HT1080 (cell line): ENCODE measurements at regions not wholly inside any gene's neighbourhood (a gene's known extent, or its start where the extent isn't known, plus 50 kb on each side); places are given as distances from the start of the nearest gene placed in this dataset.
"Not testable (repeated sequence)": the region's sequence is repeated elsewhere in the genome, so short reads cannot be mapped to it uniquely, and the experiment has no call there.

Experiments
- DNase-seq: peaks from one replicate; pipeline ENCODE4 v3.0.0-alpha.2; 2015; ENCODE audit warnings: low read depth

- no peak for DNase-seq
Measured at GRCh38 chr12:43255522-43256111, 296.4 kb downstream of the ADAMTS20 start.

DNA sequence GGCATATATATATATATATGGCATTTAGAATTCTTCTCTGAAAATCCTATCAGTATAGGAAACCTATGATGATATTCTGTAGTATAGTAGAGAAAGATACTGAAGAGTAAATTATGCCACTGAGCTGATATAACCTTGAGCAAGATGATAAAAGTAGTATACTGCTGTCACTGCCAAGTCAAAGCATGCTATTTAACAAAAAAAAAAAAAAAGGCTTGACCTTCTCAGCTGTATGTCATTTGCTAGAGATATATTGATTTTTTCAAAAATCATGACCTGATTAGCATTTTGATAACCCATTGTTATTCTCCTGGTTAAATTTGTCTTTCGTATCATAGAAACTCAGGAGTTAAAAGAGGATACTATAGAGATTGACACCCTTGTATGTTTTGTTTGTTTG lies 299.4 kb downstream of the ADAMTS20 start:
- no peak for DNase-seq

GRCh38 chr12:43245947-43246346 lies 306.1 kb downstream of the ADAMTS20 start:
- DNase-seq: no peak

- DNase-seq: no peak
Measured at GRCh38 chr12:43241986-43242385, 310.0 kb downstream of the ADAMTS20 start.

- DNase-seq: peak; percentile 57
Measured at GRCh38 chr12:43238281-43238680, 313.7 kb downstream of the ADAMTS20 start.

- DNase-seq: no peak
Measured at GRCh38 chr12:43237238-43237879, 314.6 kb downstream of the ADAMTS20 start.

- no peak for DNase-seq
Measured at GRCh38 chr12:43235721-43236120, 316.3 kb downstream of the ADAMTS20 start.

GRCh38 chr12:43233861-43234260 lies 318.1 kb downstream of the ADAMTS20 start:
- DNase-seq: no peak

GRCh38 chr12:43226151-43226550 lies 325.9 kb downstream of the ADAMTS20 start:
- DNase-seq: no peak

DNA sequence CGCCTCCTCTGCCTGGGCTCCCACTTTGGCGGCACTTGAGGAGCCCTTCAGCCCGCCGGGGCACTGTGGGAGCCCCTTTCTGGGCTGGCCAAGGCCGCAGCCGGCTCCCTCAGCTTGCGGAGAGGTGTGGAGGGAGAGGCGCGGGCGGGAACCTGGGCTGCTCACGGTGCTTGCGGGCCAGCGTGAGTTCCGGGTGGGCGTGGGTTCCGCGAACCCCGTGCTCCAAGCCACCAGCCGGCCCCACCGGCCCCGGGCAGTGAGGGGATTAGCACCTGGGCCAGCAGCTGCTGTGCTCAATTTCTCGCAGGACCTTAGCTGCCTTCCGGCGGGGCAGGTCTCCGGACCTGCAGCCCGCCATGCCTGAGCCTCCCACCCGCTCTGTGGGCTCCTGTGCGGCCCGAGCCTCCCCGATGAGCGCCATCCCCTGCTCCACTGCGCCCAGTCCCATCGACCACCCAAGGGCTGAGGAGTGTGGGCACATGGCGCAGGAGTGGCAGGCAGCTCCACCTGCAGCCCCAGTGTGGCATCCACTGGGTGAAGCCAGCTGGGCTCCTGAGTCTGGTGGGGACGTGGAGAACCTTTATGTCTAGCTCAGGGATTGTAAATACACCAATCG lies 327.7 kb downstream of the ADAMTS20 start:
- not testable (repeated sequence) for DNase-seq

DNA sequence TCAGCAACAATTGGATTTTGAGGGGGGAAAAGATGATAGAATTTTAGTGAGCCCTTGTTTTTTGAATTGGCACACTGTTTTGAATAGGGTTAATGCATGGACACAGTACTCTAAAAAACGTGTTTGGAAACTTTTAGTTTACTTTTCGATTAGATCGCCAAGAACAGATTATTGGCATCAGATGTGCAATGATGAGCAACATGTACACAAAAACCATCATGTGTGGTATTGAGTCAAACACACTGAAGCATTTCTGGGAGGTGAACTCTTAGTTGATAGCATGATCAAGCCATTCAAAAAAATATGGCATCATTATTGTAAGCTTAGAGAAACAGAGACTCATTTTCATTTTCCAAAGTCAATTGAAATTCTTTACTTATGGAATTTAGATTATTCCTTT lies 329.2 kb downstream of the ADAMTS20 start:
- DNase-seq: no peak

DNA sequence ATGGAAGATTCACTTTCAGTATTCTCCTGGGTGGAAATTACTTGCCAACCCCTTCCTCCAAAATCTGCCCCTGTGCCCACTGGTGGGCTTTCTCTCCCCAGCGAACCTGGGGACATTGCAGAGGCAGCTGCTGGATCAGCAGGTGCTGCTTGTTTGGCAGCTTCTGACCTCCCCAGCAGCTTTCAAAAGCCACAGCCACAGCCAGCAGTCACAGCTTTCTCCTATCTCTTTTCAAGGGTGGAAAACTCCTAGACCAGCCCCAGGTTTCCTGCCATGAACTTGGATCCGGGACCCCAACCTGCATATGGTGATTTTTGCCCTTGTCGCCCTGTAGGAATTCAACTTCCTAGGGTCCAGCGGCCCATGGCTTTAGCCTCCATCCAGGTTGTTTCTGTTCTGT lies 330.8 kb downstream of the ADAMTS20 start:
- DNase-seq: no peak

DNA sequence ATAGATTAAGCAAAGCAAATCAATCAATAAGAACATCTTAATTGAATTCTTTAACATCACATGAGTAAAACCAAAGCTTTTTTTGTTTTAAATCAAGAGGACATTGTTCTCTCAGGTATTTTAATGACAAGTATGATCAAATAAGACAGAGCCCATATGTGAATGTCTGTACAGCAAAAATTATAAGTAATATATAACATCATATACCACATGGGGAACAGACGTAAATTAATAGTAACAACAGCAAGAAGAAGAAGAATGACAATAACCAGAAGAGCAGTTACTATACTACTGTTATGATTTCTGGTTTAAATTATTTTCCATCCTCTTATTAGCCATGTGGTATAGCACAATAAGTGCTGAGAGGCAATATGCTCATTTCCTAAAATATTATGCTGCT lies 335.5 kb downstream of the ADAMTS20 start:
- no peak for DNase-seq

- DNase-seq: no peak
Measured at GRCh38 chr12:43214166-43214565, 337.8 kb downstream of the ADAMTS20 start.

DNA sequence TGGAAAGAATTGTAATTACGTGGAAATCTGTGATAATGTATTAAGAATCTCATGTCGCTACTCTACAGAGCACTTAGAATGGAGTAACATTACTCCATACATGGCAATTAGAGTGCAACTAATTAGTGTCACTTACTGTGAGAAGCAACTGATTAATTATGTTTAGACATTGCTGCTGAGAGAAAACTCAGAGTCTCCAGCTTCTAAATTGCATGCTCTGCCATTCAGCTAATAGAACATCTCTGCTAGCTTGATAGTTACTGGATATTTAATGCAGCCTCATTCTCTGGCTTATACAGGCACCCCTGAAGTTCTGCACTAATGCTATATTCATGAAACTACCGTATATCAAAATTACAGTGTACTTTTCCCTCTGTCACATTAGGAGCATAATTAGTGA lies 338.4 kb downstream of the ADAMTS20 start:
- no peak for DNase-seq

DNA sequence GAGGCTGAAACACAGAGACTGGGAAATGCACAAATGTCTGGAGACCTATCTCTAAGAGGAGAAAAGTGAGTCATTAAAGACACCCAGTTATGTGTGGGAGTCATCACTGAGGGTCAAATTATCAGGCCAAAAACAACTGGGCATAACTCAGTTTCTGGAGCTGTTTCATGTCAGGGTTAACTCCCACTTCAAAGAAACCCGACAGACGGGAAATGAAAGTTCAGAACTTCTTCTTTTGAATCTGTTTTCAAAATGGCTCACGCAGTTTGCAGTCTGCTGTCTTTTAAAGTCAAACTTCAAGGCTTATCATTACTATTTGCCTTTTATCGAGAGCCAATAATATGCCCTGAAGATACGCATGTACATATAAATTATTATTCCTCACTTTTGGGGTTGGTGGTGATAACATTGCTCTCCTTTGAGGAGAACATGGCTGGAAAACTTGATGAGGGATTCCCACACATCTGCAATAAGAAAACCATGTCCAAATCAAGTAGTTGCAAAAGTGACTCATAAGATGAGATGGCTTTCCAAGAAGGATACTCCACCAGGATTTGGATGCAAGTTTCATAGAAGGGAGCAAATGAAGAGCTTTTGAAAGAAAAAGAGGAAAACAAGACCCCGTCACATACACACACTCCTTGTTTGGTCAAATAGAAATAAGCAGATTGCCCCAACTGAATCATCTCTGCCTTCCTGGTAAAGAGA lies 341.4 kb downstream of the ADAMTS20 start:
- DNase-seq: peak; percentile 60

GRCh38 chr12:43208627-43209026 lies 343.4 kb downstream of the ADAMTS20 start:
- no peak for DNase-seq

GRCh38 chr12:43208221-43208620 lies 343.8 kb downstream of the ADAMTS20 start:
- no peak for DNase-seq

GRCh38 chr12:43206396-43206795 lies 345.6 kb downstream of the ADAMTS20 start:
- DNase-seq: peak; percentile 13

GRCh38 chr12:43198608-43199007 lies 353.4 kb downstream of the ADAMTS20 start:
- DNase-seq: no peak

DNA sequence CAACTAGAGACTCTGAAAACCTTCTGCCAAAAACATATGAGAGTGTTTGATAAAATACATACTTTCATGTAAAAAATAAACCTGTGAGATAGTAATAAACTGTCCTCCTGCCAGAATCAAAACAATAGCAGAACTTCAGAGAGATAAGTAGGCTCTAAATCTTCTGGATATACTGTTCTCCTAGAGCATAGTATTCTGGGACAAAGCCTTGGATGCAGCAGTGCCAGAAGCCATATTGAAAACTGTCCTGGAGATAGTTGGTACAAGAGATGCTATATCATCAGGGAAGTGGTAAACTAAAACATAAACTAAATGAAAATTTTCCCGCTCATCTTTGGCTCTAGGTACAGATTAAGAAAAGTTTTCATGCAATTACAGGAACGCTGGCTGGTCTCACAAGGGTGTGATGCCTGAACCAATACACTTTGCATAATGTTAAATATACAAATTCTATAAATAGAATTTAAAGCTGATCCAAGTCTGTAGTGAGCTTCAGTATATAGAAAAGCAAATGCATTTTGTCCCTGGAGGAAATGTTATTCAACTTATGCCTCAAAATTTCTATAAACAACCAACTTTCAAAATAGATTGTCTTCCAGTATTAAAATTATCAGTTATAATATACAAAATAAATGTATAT lies 355.6 kb downstream of the ADAMTS20 start:
- DNase-seq: no peak

- DNase-seq: not testable (repeated sequence)
Measured at GRCh38 chr12:43193096-43193495, 358.9 kb downstream of the ADAMTS20 start.
